ENCODE measurements at regions not wholly inside any gene's neighbourhood (a gene's known extent, or its start where the extent isn't known, plus 50 kb on each side); places are given as distances from the start of the nearest gene placed in this dataset.

DNA sequence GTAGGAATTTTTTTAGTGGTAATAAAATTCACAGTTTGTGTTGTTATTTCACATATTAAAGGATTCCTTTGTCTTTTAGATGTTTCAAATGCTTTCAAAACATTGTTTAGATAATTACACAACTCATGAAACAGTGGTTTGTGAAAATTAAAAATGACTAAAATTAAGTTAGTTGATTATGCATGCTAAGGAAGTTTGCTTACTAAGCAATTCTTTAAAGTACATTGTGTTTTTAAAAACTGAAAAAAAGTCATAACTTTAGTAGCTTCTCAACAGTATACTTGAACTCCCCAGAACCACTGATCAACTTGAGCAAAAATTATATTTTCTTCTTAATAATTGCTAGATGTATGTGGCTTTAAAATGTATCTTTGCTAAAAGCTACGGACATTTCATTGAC, 298.4 kb upstream of the MC4R start:
- TF ChIP-seq, protein P1, sequence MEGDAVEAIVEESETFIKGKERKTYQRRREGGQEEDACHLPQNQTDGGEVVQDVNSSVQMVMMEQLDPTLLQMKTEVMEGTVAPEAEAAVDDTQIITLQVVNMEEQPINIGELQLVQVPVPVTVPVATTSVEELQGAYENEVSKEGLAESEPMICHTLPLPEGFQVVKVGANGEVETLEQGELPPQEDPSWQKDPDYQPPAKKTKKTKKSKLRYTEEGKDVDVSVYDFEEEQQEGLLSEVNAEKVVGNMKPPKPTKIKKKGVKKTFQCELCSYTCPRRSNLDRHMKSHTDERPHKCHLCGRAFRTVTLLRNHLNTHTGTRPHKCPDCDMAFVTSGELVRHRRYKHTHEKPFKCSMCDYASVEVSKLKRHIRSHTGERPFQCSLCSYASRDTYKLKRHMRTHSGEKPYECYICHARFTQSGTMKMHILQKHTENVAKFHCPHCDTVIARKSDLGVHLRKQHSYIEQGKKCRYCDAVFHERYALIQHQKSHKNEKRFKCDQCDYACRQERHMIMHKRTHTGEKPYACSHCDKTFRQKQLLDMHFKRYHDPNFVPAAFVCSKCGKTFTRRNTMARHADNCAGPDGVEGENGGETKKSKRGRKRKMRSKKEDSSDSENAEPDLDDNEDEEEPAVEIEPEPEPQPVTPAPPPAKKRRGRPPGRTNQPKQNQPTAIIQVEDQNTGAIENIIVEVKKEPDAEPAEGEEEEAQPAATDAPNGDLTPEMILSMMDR (IDR thresholded peaks at IDR 0.05): no peak
- TF ChIP-seq TP53 (CRISPR knock-in tag; IDR thresholded peaks at IDR 0.05) (no peak), ESRRA (IDR thresholded peaks at IDR 0.05; ENCODE audit: borderline replicate concordance, low read length) (no peak), NPAS2 (CRISPR knock-in tag; IDR thresholded peaks at IDR 0.05; ENCODE audit: borderline replicate concordance) (no peak), RFX5 (IDR thresholded peaks at IDR 0.05) (no peak), MYC (IDR thresholded peaks at IDR 0.05; ENCODE audit: borderline replicate concordance, low read length) (no peak), CHD2 (IDR thresholded peaks at IDR 0.05; ENCODE audit: low read length, partially characterized antibody) (no peak)
- TF ChIP-seq, protein P2, sequence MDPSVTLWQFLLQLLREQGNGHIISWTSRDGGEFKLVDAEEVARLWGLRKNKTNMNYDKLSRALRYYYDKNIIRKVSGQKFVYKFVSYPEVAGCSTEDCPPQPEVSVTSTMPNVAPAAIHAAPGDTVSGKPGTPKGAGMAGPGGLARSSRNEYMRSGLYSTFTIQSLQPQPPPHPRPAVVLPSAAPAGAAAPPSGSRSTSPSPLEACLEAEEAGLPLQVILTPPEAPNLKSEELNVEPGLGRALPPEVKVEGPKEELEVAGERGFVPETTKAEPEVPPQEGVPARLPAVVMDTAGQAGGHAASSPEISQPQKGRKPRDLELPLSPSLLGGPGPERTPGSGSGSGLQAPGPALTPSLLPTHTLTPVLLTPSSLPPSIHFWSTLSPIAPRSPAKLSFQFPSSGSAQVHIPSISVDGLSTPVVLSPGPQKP (IDR thresholded peaks at IDR 0.05; ENCODE audit: low read depth, low read length): no peak
- TF ChIP-seq, protein P3, sequence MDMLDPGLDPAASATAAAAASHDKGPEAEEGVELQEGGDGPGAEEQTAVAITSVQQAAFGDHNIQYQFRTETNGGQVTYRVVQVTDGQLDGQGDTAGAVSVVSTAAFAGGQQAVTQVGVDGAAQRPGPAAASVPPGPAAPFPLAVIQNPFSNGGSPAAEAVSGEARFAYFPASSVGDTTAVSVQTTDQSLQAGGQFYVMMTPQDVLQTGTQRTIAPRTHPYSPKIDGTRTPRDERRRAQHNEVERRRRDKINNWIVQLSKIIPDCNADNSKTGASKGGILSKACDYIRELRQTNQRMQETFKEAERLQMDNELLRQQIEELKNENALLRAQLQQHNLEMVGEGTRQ (IDR thresholded peaks at IDR 0.05): no peak
- TF ChIP-seq, protein P4, sequence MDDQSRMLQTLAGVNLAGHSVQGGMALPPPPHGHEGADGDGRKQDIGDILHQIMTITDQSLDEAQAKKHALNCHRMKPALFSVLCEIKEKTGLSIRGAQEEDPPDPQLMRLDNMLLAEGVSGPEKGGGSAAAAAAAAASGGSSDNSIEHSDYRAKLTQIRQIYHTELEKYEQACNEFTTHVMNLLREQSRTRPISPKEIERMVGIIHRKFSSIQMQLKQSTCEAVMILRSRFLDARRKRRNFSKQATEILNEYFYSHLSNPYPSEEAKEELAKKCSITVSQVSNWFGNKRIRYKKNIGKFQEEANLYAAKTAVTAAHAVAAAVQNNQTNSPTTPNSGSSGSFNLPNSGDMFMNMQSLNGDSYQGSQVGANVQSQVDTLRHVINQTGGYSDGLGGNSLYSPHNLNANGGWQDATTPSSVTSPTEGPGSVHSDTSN (IDR thresholded peaks at IDR 0.05): no peak
